BE2C (cell line): ENCODE measurements at regions not wholly inside any gene's neighbourhood (a gene's known extent, or its start where the extent isn't known, plus 50 kb on each side); places are given as distances from the start of the nearest gene placed in this dataset.

Source experiments
- DNase-seq: peaks from one replicate; pipeline ENCODE4 v3.0.0-alpha.2; 2020
- H3K27me3 ChIP-seq: fragments of 250-450 bp; sonication (Bioruptor Pico); 2 replicates; pipeline ENCODE4 v1.5.1; 2020; ENCODE audit warnings: mild to moderate bottlenecking
- H3K36me3 ChIP-seq: fragments of 250-450 bp; sonication (Bioruptor Pico); 2 replicates; pipeline ENCODE4 v1.5.1; 2020; ENCODE audit warnings: mild to moderate bottlenecking
- H3K4me1 ChIP-seq: fragments of 250-450 bp; sonication (Bioruptor Pico); 2 replicates; pipeline ENCODE4 v1.5.1; 2020
- H3K4me3 ChIP-seq: 2 replicates; pipeline ENCODE4 v1.5.1; 2011; ENCODE audit warnings: low read depth, low read length
- H3K9me3 ChIP-seq: fragments of 250-450 bp; sonication (Bioruptor Pico); 2 replicates; pipeline ENCODE4 v1.5.1; 2020
- TF ChIP-seq, protein P1 (sequence below): IDR thresholded peaks from 2 replicates; pipeline ENCODE4 v1.5.1; 2012; ENCODE audit warnings: mild to moderate bottlenecking, low read depth, low read length

DNA sequence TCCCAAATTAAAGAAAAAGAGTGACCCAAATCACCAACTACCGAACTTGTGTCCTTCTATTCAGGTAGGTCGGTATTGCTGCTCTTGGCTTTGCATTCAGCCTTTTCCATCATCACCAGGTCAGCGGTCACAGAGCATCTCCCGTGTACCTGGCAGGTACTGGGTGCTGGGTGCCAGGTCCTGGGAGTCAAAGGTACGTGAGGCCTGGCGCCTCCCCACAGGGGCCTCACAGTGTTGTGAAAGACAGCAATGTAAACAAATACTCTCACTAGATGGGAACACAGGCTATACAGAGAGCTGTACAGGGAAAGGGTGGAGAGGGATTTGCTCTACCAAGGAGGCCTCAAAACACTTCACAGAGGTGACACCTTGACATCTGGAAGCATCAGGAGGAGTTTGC is 86.7 kb downstream of the ZIC5 start:
- Histone ChIP-seq H3K4me1 (no peaks in the 10 kb centered on the region), H3K27me3 (no peaks in the 10 kb centered on the region), H3K36me3 (no peaks in the 10 kb centered on the region), H3K9me3 (no peaks in the 10 kb centered on the region), H3K4me3 (no peak overlapping the region)
- no peak for DNase-seq
- TF ChIP-seq, protein P1, sequence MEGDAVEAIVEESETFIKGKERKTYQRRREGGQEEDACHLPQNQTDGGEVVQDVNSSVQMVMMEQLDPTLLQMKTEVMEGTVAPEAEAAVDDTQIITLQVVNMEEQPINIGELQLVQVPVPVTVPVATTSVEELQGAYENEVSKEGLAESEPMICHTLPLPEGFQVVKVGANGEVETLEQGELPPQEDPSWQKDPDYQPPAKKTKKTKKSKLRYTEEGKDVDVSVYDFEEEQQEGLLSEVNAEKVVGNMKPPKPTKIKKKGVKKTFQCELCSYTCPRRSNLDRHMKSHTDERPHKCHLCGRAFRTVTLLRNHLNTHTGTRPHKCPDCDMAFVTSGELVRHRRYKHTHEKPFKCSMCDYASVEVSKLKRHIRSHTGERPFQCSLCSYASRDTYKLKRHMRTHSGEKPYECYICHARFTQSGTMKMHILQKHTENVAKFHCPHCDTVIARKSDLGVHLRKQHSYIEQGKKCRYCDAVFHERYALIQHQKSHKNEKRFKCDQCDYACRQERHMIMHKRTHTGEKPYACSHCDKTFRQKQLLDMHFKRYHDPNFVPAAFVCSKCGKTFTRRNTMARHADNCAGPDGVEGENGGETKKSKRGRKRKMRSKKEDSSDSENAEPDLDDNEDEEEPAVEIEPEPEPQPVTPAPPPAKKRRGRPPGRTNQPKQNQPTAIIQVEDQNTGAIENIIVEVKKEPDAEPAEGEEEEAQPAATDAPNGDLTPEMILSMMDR: no peak

DNA sequence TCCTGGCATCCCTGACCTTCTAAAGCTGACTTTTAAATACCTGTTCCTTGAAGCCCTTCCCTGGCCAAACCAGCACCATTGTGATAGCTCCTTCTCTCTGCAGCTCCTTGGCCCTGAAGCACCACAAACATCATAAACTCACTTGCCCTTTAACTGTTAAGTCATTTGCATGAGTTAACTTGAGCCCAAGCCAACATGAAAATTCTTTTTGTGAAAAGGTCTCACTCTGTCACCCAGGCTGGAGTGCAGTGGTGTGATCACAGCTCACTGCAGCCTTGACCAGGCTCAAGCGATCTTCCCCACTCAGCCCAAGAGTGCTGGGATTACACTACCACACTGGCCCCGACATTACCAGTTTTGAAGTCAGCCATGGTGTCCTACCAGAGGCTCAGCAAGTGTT is 87.8 kb downstream of the ZIC5 start:
- Histone ChIP-seq H3K27me3 (no peaks in the 10 kb centered on the region), H3K4me1 (no peaks in the 10 kb centered on the region), H3K9me3 (no peaks in the 10 kb centered on the region), H3K36me3 (no peaks in the 10 kb centered on the region), H3K4me3 (no peak overlapping the region)
- DNase-seq: no peak
- TF ChIP-seq, protein P1: no peak

DNA sequence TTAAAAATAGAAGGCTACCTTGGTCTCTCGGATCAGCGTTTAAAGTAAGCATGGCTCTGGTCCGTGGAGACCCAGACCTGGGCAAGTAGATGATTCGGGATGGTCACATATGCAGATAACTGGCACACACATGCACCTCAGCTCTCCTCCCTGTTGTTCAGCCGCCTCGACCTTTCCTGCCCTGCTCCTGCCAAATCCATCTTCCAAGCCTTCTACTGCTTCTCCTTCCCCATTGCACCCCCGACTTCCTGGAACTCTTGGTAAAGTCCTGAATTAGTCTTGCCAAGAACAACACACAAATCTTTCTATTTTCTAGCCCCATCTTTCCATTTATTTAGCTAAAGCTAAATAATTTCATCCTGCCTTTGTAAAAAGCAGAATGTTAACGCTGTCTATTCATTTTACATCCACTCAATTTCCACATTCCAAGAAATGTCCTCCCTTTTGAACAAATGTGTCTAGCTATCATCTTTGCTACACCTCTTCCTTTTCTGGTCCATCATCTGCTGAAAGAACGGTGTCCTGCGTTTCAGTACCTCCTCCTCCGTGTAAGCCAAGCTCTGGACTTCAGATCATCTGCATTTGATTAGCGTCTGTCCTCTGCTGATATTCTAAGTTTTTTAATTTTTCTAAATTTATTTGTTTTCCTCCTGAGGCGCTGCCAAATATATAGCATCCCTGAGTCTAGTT is 92.5 kb downstream of the ZIC5 start:
- H3K36me3 ChIP-seq: no peaks in the 10 kb centered on the region
- no peak for DNase-seq
- TF ChIP-seq, protein P1: no peak
- no peaks in the 10 kb centered on the region for H3K9me3 ChIP-seq
- H3K27me3 ChIP-seq: no peaks in the 10 kb centered on the region
- no peaks in the 10 kb centered on the region for H3K4me1 ChIP-seq
- no peak overlapping the region for H3K4me3 ChIP-seq

DNA sequence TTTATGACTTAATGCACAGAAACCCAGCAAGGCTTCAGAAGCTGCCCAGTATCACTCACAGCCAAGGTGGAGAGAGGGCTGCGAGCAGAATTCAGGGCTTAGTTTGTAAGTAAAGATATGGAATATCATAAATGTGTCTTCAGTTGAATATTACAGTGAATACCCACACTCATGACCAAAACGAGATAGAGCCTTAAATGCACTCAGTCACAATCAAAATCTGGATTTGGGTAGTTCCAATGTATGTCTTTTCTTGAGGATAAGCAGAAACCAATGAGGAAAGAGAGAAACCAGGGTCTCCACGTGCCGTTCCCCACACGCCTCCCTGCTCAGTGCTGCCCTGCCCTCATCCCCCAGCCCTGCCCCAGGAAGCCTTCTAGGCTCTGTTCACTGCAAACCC is 94.9 kb downstream of the ZIC5 start:
- H3K9me3 ChIP-seq: no peaks in the 10 kb centered on the region
- TF ChIP-seq, protein P1: no peak
- no peak overlapping the region for H3K4me3 ChIP-seq
- no peaks in the 10 kb centered on the region for H3K4me1 ChIP-seq
- peaks cover 4% of the 10 kb centered on the region; the same call in 1 of the 2 replicates for H3K27me3 ChIP-seq
- H3K36me3 ChIP-seq: no peaks in the 10 kb centered on the region
- no peak for DNase-seq

DNA sequence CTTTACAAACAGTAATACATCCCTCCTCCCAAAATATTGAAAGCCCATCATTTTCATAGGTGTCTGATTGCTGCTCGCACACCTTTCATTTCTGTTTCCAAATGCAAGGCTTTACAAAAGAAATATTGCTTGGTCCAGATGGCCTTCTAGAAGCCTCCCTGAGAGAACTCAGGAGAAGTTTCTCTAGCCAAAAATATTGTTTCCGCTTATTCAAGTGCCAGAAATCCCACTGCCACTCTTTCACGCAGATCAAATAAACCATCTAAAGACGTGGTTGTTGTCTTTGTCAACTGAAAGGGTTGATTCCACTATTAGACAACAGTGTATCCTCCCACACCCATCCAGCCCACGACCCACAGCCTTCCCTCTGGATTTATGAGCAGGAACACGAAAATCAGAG is 96.2 kb downstream of the ZIC5 start:
- H3K4me1 ChIP-seq: no peaks in the 10 kb centered on the region
- H3K36me3 ChIP-seq: no peaks in the 10 kb centered on the region
- DNase-seq: no peak
- H3K4me3 ChIP-seq: no peak overlapping the region
- TF ChIP-seq, protein P1: no peak
- H3K9me3 ChIP-seq: no peaks in the 10 kb centered on the region
- H3K27me3 ChIP-seq: peaks cover 6% of the 10 kb centered on the region

DNA sequence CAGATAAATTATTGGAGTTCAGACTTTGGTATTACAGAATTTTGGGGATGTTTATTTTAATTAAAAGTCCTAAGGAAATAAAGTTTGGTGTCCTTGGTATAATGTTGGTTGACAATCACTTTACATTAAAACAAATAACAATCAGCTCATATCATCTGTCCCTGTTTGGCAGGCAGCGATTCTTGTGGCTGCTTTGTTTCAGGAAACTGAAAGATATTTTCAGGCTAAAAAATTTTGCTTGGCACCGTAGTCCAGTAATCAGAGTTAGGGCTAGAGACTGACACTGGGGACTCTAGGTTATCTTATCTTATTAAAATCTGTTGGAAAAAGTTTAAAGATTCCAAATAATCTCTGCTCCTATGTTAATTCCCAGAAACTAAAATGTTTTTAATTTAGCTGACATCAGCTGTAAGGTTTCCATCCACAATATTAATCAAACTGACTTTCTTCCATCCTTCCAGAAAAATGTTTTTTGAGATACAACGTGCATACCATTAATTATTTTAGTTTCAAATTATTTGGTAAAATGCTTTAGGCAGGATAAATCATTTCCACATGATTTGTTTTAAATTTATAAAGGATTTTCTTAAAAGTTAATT is 97.6 kb downstream of the ZIC5 start:
- no peak for DNase-seq
- no peaks in the 10 kb centered on the region for H3K36me3 ChIP-seq
- no peaks in the 10 kb centered on the region for H3K4me1 ChIP-seq
- no peaks in the 10 kb centered on the region for H3K9me3 ChIP-seq
- H3K27me3 ChIP-seq: peaks cover 13% of the 10 kb centered on the region
- no peak overlapping the region for H3K4me3 ChIP-seq
- TF ChIP-seq, protein P1: no peak
